ENCODE measurements at regions not wholly inside any gene's neighbourhood (a gene's known extent, or its start where the extent isn't known, plus 50 kb on each side); places are given as distances from the start of the nearest gene placed in this dataset.

- TF ChIP-seq EZH2 (IDR thresholded peaks at IDR 0.05; ENCODE audit: low read depth, low read length, severe bottlenecking) (no peak), CTCF (IDR thresholded peaks at IDR 0.05; ENCODE audit: control extremely low read depth in 1 of 3, insufficient read depth in 1 of 3, low read depth in 1 of 3, low read length in 3 of 3) (no peak), POLR2AphosphoS5 (IDR thresholded peaks at IDR 0.05; ENCODE audit: low read depth, low read length) (no peak), ZNF274 (IDR thresholded peaks at IDR 0.05; ENCODE audit: borderline replicate concordance, extremely low read depth, low read length) (no peak)
- TF ChIP-seq, protein P1, sequence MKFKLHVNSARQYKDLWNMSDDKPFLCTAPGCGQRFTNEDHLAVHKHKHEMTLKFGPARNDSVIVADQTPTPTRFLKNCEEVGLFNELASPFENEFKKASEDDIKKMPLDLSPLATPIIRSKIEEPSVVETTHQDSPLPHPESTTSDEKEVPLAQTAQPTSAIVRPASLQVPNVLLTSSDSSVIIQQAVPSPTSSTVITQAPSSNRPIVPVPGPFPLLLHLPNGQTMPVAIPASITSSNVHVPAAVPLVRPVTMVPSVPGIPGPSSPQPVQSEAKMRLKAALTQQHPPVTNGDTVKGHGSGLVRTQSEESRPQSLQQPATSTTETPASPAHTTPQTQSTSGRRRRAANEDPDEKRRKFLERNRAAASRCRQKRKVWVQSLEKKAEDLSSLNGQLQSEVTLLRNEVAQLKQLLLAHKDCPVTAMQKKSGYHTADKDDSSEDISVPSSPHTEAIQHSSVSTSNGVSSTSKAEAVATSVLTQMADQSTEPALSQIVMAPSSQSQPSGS (IDR thresholded peaks at IDR 0.05; ENCODE audit: low read length) = no peak
- TF ChIP-seq, protein P2, sequence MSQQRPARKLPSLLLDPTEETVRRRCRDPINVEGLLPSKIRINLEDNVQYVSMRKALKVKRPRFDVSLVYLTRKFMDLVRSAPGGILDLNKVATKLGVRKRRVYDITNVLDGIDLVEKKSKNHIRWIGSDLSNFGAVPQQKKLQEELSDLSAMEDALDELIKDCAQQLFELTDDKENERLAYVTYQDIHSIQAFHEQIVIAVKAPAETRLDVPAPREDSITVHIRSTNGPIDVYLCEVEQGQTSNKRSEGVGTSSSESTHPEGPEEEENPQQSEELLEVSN (IDR thresholded peaks at IDR 0.05) = no peak
- TF ChIP-seq, protein P3, sequence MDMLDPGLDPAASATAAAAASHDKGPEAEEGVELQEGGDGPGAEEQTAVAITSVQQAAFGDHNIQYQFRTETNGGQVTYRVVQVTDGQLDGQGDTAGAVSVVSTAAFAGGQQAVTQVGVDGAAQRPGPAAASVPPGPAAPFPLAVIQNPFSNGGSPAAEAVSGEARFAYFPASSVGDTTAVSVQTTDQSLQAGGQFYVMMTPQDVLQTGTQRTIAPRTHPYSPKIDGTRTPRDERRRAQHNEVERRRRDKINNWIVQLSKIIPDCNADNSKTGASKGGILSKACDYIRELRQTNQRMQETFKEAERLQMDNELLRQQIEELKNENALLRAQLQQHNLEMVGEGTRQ (IDR thresholded peaks at IDR 0.05; ENCODE audit: low read length) = no peak
Measured at GRCh38 chr6:66516377-66516776, 809.4 kb upstream of the EYS start.

Measured in H1 (cell line).